ENCODE measurements at regions not wholly inside any gene's neighbourhood (a gene's known extent, or its start where the extent isn't known, plus 50 kb on each side); places are given as distances from the start of the nearest gene placed in this dataset.

GRCh38 chr2:204110338-204110741 is 173.8 kb downstream of the ICOS start:
- ChIA-PET POLR2A (no interaction called here), CTCF (no interaction called here), RAD21 (ENCODE audit: low non-redundant PET in 1 of 2, low total read pairs in 2 of 2, uncharacterized antibody in 2 of 2, unreplicated experiment in 2 of 2) (no interaction called here)
- Histone ChIP-seq H2AFZ (ENCODE audit: low read depth, low read length, poor library complexity, severe bottlenecking) (no peak overlapping the region), H3K4me3 (replicated peaks in 1 of 2; ENCODE audit: low read depth in 1 of 2, low read length in 2 of 2) (no peak overlapping the region), H3K9me2 (ENCODE audit: insufficient read depth) (no peaks in the 10 kb centered on the region), H3K27me3 (ENCODE audit: insufficient read depth, low read length) (peaks cover 21% of the 10 kb centered on the region), H4K20me1 (ENCODE audit: insufficient read depth) (no peaks in the 10 kb centered on the region; the same call in 1 of the 2 replicates), H3K79me2 (ENCODE audit: insufficient read depth, low read length) (no peaks in the 10 kb centered on the region), H3K27ac (ENCODE audit: low read depth, low read length) (no peak overlapping the region), H3K9me3 (ENCODE audit: control insufficient read depth in 1 of 2, insufficient read depth in 1 of 2, low read depth in 1 of 2, low read length in 2 of 2) (no peaks in the 10 kb centered on the region), H3K9ac (ENCODE audit: low read length) (no peak overlapping the region), H3K36me3 (ENCODE audit: control insufficient read depth in 1 of 2, insufficient read depth in 2 of 2, low read length in 2 of 2) (no peaks in the 10 kb centered on the region), H3K4me2 (ENCODE audit: low read length) (no peak overlapping the region), H3K4me1 (ENCODE audit: control insufficient read depth in 1 of 2, insufficient read depth in 2 of 2, low read length in 2 of 2) (no peaks in the 10 kb centered on the region)
- TF ChIP-seq YY1 (IDR thresholded peaks at IDR 0.05; ENCODE audit: extremely low read depth, insufficient replicate concordance, low read depth, low read length) = no peak
- TF ChIP-seq EZH2 (IDR thresholded peaks at IDR 0.05) = no peak
- no peak for TF ChIP-seq POLR2A (IDR thresholded peaks at IDR 0.05; ENCODE audit: borderline replicate concordance, extremely low read depth, insufficient read depth, insufficient read length)
- TF ChIP-seq MAX (IDR thresholded peaks at IDR 0.05) = no peak
- no peak for TF ChIP-seq POLR2AphosphoS5 (IDR thresholded peaks at IDR 0.05; ENCODE audit: low read depth, low read length)
- no peak for TF ChIP-seq RAD21 (IDR thresholded peaks at IDR 0.05; ENCODE audit: low read depth)
- TF ChIP-seq ZNF274 (IDR thresholded peaks at IDR 0.05; ENCODE audit: low read depth, low read length) = no peak
- TF ChIP-seq ELF1 (IDR thresholded peaks at IDR 0.05; ENCODE audit: borderline replicate concordance, low read depth) = no peak
- no peak for TF ChIP-seq TCF7L2 (IDR thresholded peaks at IDR 0.05; ENCODE audit: borderline replicate concordance, extremely low read depth, insufficient read depth, insufficient read length)
- TF ChIP-seq SIN3A (IDR thresholded peaks at IDR 0.05; ENCODE audit: low read depth) = no peak
- TF ChIP-seq FOSL1 (IDR thresholded peaks at IDR 0.05; ENCODE audit: low read depth) = no peak
- no peak for TF ChIP-seq ATF3 (IDR thresholded peaks at IDR 0.05)
- DNase-seq (ENCODE audit: low read depth, low spot score) = no peak
- BruUV-seq (replicated peaks) = no TSS peak
- intact Hi-C loops (cut with micrococcal nuclease) = no loop called here
- ATAC-seq = no peak
